ENCODE measurements at regions not wholly inside any gene's neighbourhood (a gene's known extent, or its start where the extent isn't known, plus 50 kb on each side); places are given as distances from the start of the nearest gene placed in this dataset.
A peak's percentile ranks its signal among the peaks of the same experiment; 100 is the strongest.

- TF ChIP-seq SUPT20H (IDR thresholded peaks at IDR 0.05; ENCODE audit: borderline replicate concordance, control insufficient read depth, low read depth, low read length), result no peak
Measured at GRCh38 chr20:52405986-52406385, 214.4 kb upstream of the ZFP64 start (continued).

GRCh38 chr20:52405417-52405816 lies 213.8 kb upstream of the ZFP64 start:
- intact Hi-C loops (cut with micrococcal nuclease; ENCODE audit: unreplicated experiment), result no loop called here
- Histone ChIP-seq H3K27me3 (replicated peaks in 1 of 2; ENCODE audit: control insufficient read depth in 2 of 2, insufficient read depth in 2 of 2, low read length in 1 of 2) (no peaks in the 10 kb centered on the region), H3K4me1 (ENCODE audit: control insufficient read depth, insufficient read depth, low read length) (peaks cover 14% of the 10 kb centered on the region), H3K9ac (ENCODE audit: control insufficient read depth, insufficient read depth, low read length) (no peak overlapping the region), H3K27ac (ENCODE audit: control insufficient read depth, insufficient read depth) (no peak overlapping the region), H2AFZ (ENCODE audit: control insufficient read depth, low read depth, low read length) (no peak overlapping the region), H3K36me3 (ENCODE audit: control insufficient read depth in 2 of 2, insufficient read depth in 2 of 2, low read length in 1 of 2) (no peaks in the 10 kb centered on the region), H4K20me1 (ENCODE audit: control insufficient read depth, insufficient read depth) (no peaks in the 10 kb centered on the region), H3K4me2 (ENCODE audit: control insufficient read depth, insufficient read depth) (0 out of 2 replicates have a peak overlapping the region, but pooled peaks have one; percentile 7), H3K4me3 (no peak overlapping the region), H3K79me2 (ENCODE audit: control insufficient read depth, insufficient read depth, low read length) (no peaks in the 10 kb centered on the region), H3K9me3 (replicated peaks; ENCODE audit: control insufficient read depth, insufficient read depth, low read length) (no peaks in the 10 kb centered on the region; the same call in 2 of the 3 replicates)
- peak; percentile 60 for ATAC-seq
- TF ChIP-seq ESRRA (IDR thresholded peaks at IDR 0.05; ENCODE audit: low read length) (no peak), TCF7 (IDR thresholded peaks at IDR 0.05; ENCODE audit: borderline replicate concordance) (no peak), PBX3 (IDR thresholded peaks at IDR 0.05; ENCODE audit: insufficient replicate concordance, low read depth, low read length) (no peak), ZZZ3 (IDR thresholded peaks at IDR 0.05; ENCODE audit: control insufficient read depth, insufficient read length, low read depth) (no peak), MYC (IDR thresholded peaks at IDR 0.05; ENCODE audit: insufficient read depth, insufficient read length, insufficient replicate concordance, low read length, severe bottlenecking) (no peak), HDAC2 (IDR thresholded peaks at IDR 0.05) (no peak), FOS (IDR thresholded peaks at IDR 0.05; ENCODE audit: borderline replicate concordance, extremely low read depth, insufficient read length) (no peak), TBL1XR1 (IDR thresholded peaks at IDR 0.05; ENCODE audit: low read depth, low read length) (no peak), TCF12 (IDR thresholded peaks at IDR 0.05; ENCODE audit: low read depth, low read length) (no peak), RFX5 (IDR thresholded peaks at IDR 0.05; ENCODE audit: low read depth, low read length) (no peak), SREBF2 (IDR thresholded peaks at IDR 0.05; ENCODE audit: low read length) (no peak), SIX5 (IDR thresholded peaks at IDR 0.05; ENCODE audit: low read depth, low read length, severe bottlenecking) (no peak)
- ChIA-PET SMC1A (ENCODE audit: uncharacterized antibody, unreplicated experiment) (no interaction called here), RAD21 (ENCODE audit: unreplicated experiment) (no interaction called here), CTCF (interaction anchor here (1.1 to 1.4 kb wide), 2 partner anchors 10 to 94 kb away, joined by 3 read pairs; no protein-coding TSS in a partner anchor), POLR2A (no interaction called here)
- no TSS peak for BruUV-seq (replicated peaks)
- no peak for DNase-seq (ENCODE audit: low read depth, low spot score)
- in situ Hi-C loops (cut with MboI), result no loop called here
- WGBS (ENCODE audit: insufficient coverage, insufficient replicate concordance, low lambda C conversion rate, missing lambda C conversion rate), result 5% methylated on average over 1 of the region's 1 CpG
- FAIRE-seq, result peak; percentile 83

All from GM12878 (cell line).